ENCODE measurements at regions not wholly inside any gene's neighbourhood (a gene's known extent, or its start where the extent isn't known, plus 50 kb on each side); places are given as distances from the start of the nearest gene placed in this dataset.

DNA sequence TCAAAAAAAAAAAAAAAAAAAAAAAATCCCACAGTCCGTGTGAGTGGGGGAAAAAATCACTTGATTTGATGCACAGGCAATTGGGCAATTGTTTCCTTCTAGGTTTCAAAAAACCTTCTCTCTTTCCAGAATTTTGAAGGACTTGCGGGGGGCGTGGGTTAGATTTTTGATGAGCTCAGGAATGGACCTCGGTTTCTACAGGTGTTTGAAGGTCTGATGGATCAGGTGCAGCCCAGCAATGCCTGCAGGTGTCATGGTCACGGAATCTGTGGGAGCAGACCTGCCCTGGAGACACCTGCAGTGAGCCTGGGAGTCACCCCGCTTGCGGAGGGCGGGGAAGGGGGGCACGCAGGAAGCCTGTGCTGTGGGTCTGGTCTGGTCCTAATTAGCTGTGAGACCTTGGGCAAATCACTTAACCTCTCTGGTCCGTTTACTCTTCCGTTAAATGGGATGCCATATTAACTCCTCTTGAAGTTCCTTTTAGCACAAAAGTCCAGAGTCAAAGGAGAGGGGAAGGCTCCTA, 174.2 kb downstream of the IRF8 start:
- TF ChIP-seq, protein P1, sequence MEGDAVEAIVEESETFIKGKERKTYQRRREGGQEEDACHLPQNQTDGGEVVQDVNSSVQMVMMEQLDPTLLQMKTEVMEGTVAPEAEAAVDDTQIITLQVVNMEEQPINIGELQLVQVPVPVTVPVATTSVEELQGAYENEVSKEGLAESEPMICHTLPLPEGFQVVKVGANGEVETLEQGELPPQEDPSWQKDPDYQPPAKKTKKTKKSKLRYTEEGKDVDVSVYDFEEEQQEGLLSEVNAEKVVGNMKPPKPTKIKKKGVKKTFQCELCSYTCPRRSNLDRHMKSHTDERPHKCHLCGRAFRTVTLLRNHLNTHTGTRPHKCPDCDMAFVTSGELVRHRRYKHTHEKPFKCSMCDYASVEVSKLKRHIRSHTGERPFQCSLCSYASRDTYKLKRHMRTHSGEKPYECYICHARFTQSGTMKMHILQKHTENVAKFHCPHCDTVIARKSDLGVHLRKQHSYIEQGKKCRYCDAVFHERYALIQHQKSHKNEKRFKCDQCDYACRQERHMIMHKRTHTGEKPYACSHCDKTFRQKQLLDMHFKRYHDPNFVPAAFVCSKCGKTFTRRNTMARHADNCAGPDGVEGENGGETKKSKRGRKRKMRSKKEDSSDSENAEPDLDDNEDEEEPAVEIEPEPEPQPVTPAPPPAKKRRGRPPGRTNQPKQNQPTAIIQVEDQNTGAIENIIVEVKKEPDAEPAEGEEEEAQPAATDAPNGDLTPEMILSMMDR (conservative IDR thresholded peaks at IDR 0.05; ENCODE audit: low read depth) = peak; percentile 57
- no peak for DNase-seq (ENCODE audit: low spot score)
- POLR2A ChIA-PET (ENCODE audit: low non-redundant PET) = no interaction called here
- CTCF ChIA-PET = interaction anchor here (0.5 to 2.2 kb wide), 16 partner anchors 11 to 1433 kb away, joined by 3 to 23 read pairs (median 4); no protein-coding TSS in a partner anchor
- no peak overlapping the region for H3K27ac ChIP-seq

DNA sequence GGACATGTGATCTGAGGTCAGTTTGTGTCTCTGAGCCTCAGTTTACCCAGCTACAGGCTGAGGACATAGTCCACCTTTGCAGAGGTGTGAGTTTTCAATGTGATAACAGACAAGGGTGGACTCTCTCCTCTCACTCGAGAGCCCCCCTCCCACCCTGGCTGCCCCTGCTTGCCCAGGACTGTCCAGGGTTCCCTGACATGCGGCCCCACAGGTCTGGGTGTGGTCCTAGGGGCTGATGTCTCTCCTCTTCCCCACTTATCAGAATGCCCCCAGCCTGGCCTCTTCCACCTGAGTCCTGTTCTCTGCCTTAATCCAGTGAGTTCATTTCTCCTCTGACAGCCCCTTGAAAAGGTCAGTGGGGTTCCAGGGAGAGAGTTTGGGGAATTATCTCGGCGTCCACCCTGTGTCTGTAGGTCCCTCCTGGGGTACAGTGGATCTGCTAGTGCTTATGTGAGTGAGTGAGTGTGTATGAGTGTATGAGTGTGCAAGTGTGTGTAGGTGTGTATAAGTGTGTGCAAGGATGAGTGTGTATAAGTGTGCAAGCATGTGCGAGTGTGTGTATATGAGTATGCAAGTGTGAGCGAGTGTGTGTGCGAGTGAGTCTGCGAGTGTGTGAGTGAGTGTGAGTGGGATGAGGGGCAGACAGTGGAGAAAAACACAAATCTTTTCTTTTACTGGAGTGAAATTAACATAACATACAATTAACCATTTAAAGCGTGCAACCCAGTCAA, 175.0 kb downstream of the IRF8 start:
- no peak overlapping the region for H3K27ac ChIP-seq
- CTCF ChIA-PET = interaction anchor here (0.5 to 2.2 kb wide), 6 partner anchors 15 to 830 kb away, joined by 3 to 23 read pairs (median 4); no protein-coding TSS in a partner anchor
- TF ChIP-seq, protein P1 (conservative IDR thresholded peaks at IDR 0.05; ENCODE audit: low read depth) = no peak
- POLR2A ChIA-PET (ENCODE audit: low non-redundant PET) = no interaction called here
- DNase-seq (ENCODE audit: low spot score) = no peak

- no peak overlapping the region for H3K27ac ChIP-seq
- POLR2A ChIA-PET (ENCODE audit: low non-redundant PET) = no interaction called here
- CTCF ChIA-PET = interaction anchor here (0.5 to 2.0 kb wide), 3 partner anchors 279 to 443 kb away, joined by 3 to 8 read pairs (median 4); no protein-coding TSS in a partner anchor
- no peak for DNase-seq (ENCODE audit: low spot score)
- TF ChIP-seq, protein P1 (conservative IDR thresholded peaks at IDR 0.05; ENCODE audit: low read depth) = no peak
These were observed 175.9 kb downstream of the IRF8 start for GRCh38 chr16:86074651-86075487.

DNA sequence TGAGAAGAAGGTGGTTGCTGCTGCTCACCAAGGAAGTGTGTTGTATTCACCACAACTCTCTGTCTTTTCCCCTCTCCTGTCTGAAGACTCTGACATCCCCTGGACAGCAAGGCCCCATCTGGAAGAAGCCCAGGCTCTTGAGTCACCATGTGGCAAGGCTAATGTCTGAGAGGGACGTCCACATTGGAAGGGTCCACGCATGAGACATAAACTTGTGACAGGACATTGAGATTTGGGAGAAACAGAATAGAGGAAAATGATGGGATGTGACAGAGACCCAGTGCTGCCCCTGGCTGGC, 176.5 kb downstream of the IRF8 start:
- H3K27ac ChIP-seq = no peak overlapping the region
- TF ChIP-seq, protein P1 (conservative IDR thresholded peaks at IDR 0.05; ENCODE audit: low read depth) = no peak
- ChIA-PET POLR2A (ENCODE audit: low non-redundant PET) (no interaction called here), CTCF (interaction anchor here (1.1 to 2.0 kb wide), 2 partner anchors 434 to 442 kb away, joined by 4 to 8 read pairs; no protein-coding TSS in a partner anchor)
- DNase-seq (ENCODE audit: low spot score) = no peak

GRCh38 chr16:86075839-86076440, 177.0 kb downstream of the IRF8 start:
- TF ChIP-seq, protein P1 (conservative IDR thresholded peaks at IDR 0.05; ENCODE audit: low read depth) = no peak
- CTCF ChIA-PET = interaction anchor here (1.1 to 2.0 kb wide), 3 partner anchors 433 to 444 kb away, joined by 4 to 8 read pairs (median 5); no protein-coding TSS in a partner anchor
- H3K27ac ChIP-seq = no peak overlapping the region
- DNase-seq (ENCODE audit: low spot score) = no peak
- POLR2A ChIA-PET (ENCODE audit: low non-redundant PET) = no interaction called here

DNA sequence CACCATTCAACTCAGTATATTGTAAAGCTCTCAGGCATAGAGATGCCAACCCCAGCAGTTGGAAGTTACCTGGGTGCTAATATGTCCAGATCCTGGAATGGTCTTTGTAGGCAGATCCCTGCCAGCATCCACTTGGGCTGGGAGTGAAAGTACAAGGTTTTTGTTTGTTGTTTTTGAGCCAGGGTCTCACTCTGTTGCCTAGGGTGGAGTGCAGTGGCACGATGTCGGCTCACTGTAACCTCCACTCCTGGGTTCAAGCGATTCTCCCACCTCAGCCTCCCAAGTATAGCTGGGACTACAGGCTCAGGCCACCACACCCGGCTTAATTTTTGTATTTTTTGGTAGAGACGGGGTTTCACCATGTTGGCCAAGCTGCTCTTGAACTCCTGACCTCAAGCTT, 177.6 kb downstream of the IRF8 start:
- POLR2A ChIA-PET (ENCODE audit: low non-redundant PET) = no interaction called here
- CTCF ChIA-PET = interaction anchor here (1.4 to 2.0 kb wide), 2 partner anchors 441 to 443 kb away, joined by 4 to 5 read pairs; no protein-coding TSS in a partner anchor
- TF ChIP-seq, protein P1 (conservative IDR thresholded peaks at IDR 0.05; ENCODE audit: low read depth) = no peak
- DNase-seq (ENCODE audit: low spot score) = no peak
- no peak overlapping the region for H3K27ac ChIP-seq
